MCF 10A (cell line): ENCODE measurements at regions not wholly inside any gene's neighbourhood (a gene's known extent, or its start where the extent isn't known, plus 50 kb on each side); places are given as distances from the start of the nearest gene placed in this dataset.

Source experiments
- BruUV-seq: library from RNA; stranded (reverse); fragments of 400-500 nt; replicated peaks from 2 replicates; lab custom pipeline; 2021; lab: Mats Ljungman, UMichigan
- CTCF ChIA-PET: fragments of 300-600 bp; sonication (Branson Sonifier 250); formaldehyde crosslinking; extraction: SDS; loops from one replicate; lab custom pipeline; 2021; ENCODE audit warnings: antibody characterized with exemption, inconsistent platforms; lab: Yijun Ruan, JAX
- POLR2A ChIA-PET: fragments of 300-600, 350-650 bp; sonication (Branson Sonifier 250); formaldehyde crosslinking; extraction: SDS; loops from one replicate; lab custom pipeline; 2020; ENCODE audit warnings: antibody characterized with exemption, inconsistent platforms; lab: Yijun Ruan, JAX
- DNase-seq: peaks from one replicate; pipeline ENCODE4 v3.0.0-alpha.2; 2018; ENCODE audit not compliant: unreplicated experiment
- H3K27ac Mint-ChIP-seq: one replicate; pipeline ENCODE4 v1.8.0; 2022; ENCODE audit warnings: mild to moderate bottlenecking, low read depth, mixed read lengths; ENCODE audit not compliant: unreplicated experiment
- H3K27me3 Mint-ChIP-seq: one replicate; pipeline ENCODE4 v1.8.0; 2022; ENCODE audit warnings: mixed read lengths; ENCODE audit not compliant: insufficient read depth, unreplicated experiment
- H3K36me3 Mint-ChIP-seq: one replicate; pipeline ENCODE4 v1.8.0; 2022; ENCODE audit warnings: mild to moderate bottlenecking, moderate library complexity, mixed read lengths; ENCODE audit not compliant: insufficient read depth, unreplicated experiment
- H3K4me1 Mint-ChIP-seq: one replicate; pipeline ENCODE4 v1.8.0; 2022; ENCODE audit warnings: mixed read lengths; ENCODE audit not compliant: insufficient read depth, unreplicated experiment
- H3K4me3 Mint-ChIP-seq: one replicate; pipeline ENCODE4 v1.8.0; 2022; ENCODE audit warnings: mild to moderate bottlenecking, moderate library complexity, mixed read lengths; ENCODE audit not compliant: unreplicated experiment
- H3K9me3 Mint-ChIP-seq: one replicate; pipeline ENCODE4 v1.8.0; 2022; ENCODE audit warnings: mixed read lengths; ENCODE audit not compliant: unreplicated experiment
- CTCF ChIP-seq: fragments of 200-600 bp; IDR thresholded peaks from one replicate; pipeline ENCODE4 v1.8.0; 2022; ENCODE audit warnings: antibody characterized with exemption, mild to moderate bottlenecking; ENCODE audit not compliant: unreplicated experiment
- intact Hi-C: fragments of 100-400 bp; cut with micrococcal nuclease; formaldehyde crosslinking; loops from 2 replicates; pipeline ENCODE4 v1.14.1; 2022

GRCh38 chr1:94739521-94740061, 80.6 kb upstream of the SLC44A3 start:
- Mint-ChIP-seq H3K4me1 (peaks cover 76% of the 10 kb centered on the region), H3K27ac (peak overlapping the region; percentile 79), H3K9me3 (no peaks in the 10 kb centered on the region), H3K4me3 (no peak overlapping the region), H3K36me3 (peaks cover 4% of the 10 kb centered on the region), H3K27me3 (no peaks in the 10 kb centered on the region)
- no peak for TF ChIP-seq CTCF
- peak; percentile 94 for DNase-seq
- CTCF ChIA-PET: interaction anchor here (0.5 to 1.6 kb wide), 9 partner anchors 18 to 263 kb away, joined by 3 to 5 read pairs (median 3); no protein-coding TSS in a partner anchor
- intact Hi-C loops: loop anchor here (2.0 to 5.0 kb wide), 3 partner anchors 63 to 142 kb away; no protein-coding TSS in a partner anchor
- BruUV-seq: no TSS peak
- POLR2A ChIA-PET: interaction anchor here (0.9 to 1.7 kb wide), 8 partner anchors 10 to 202 kb away, joined by 3 to 5 read pairs (median 3); no protein-coding TSS in a partner anchor

- H3K4me3 Mint-ChIP-seq: no peak overlapping the region
- H3K4me1 Mint-ChIP-seq: peaks cover 69% of the 10 kb centered on the region
- no peak for TF ChIP-seq CTCF
- ChIA-PET POLR2A (interaction anchor here (1.1 to 1.7 kb wide), 2 partner anchors 9 to 90 kb away, joined by 3 to 5 read pairs; no protein-coding TSS in a partner anchor), CTCF (no interaction called here)
- no peak overlapping the region for H3K27ac Mint-ChIP-seq
- no TSS peak for BruUV-seq
- no peak for DNase-seq
- no peaks in the 10 kb centered on the region for H3K27me3 Mint-ChIP-seq
- H3K9me3 Mint-ChIP-seq: no peaks in the 10 kb centered on the region
- H3K36me3 Mint-ChIP-seq: peaks cover 4% of the 10 kb centered on the region
- intact Hi-C loops: loop anchor here (5.0 kb wide), 1 partner anchor 141 kb away; no protein-coding TSS in a partner anchor
These were observed 81.8 kb upstream of the SLC44A3 start for GRCh38 chr1:94738371-94738770.

GRCh38 chr1:94737124-94737998, 82.8 kb upstream of the SLC44A3 start:
- intact Hi-C loops: loop anchor here (5.0 kb wide), 1 partner anchor 140 kb away; no protein-coding TSS in a partner anchor
- BruUV-seq: no TSS peak
- CTCF ChIA-PET: interaction anchor here (0.7 to 0.9 kb wide), 2 partner anchors 175 to 176 kb away, joined by 3 read pairs; no protein-coding TSS in a partner anchor
- Mint-ChIP-seq H3K9me3 (no peaks in the 10 kb centered on the region), H3K36me3 (peaks cover 4% of the 10 kb centered on the region), H3K27ac (peak overlapping the region; percentile 0), H3K4me3 (no peak overlapping the region), H3K4me1 (peaks cover 64% of the 10 kb centered on the region), H3K27me3 (no peaks in the 10 kb centered on the region)
- DNase-seq: peak; percentile 72
- no peak for TF ChIP-seq CTCF
- POLR2A ChIA-PET: interaction anchor here (0.7 to 1.6 kb wide), 4 partner anchors 67 to 101 kb away, joined by 3 read pairs; no protein-coding TSS in a partner anchor

- Mint-ChIP-seq H3K36me3 (peaks cover 4% of the 10 kb centered on the region), H3K9me3 (no peaks in the 10 kb centered on the region), H3K27me3 (no peaks in the 10 kb centered on the region), H3K27ac (peak overlapping the region; percentile 0), H3K4me1 (peaks cover 68% of the 10 kb centered on the region), H3K4me3 (no peak overlapping the region)
- no peak for TF ChIP-seq CTCF
- no peak for DNase-seq
- intact Hi-C loops: loop anchor here (5.0 kb wide), 1 partner anchor 139 kb away; no protein-coding TSS in a partner anchor
- ChIA-PET POLR2A (interaction anchor here (1.6 to 1.7 kb wide), 3 partner anchors 8 to 70 kb away, joined by 3 to 9 read pairs (median 4); no protein-coding TSS in a partner anchor), CTCF (interaction anchor here (0.7 kb wide), 1 partner anchor 383 kb away, joined by 3 read pairs; no protein-coding TSS in a partner anchor)
- no TSS peak for BruUV-seq
These were observed 83.6 kb upstream of the SLC44A3 start for GRCh38 chr1:94736549-94736948.
